Gastrocnemius medialis (tissue), 4 donors: ENCODE measurements at regions not wholly inside any gene's neighbourhood (a gene's known extent, or its start where the extent isn't known, plus 50 kb on each side); places are given as distances from the start of the nearest gene placed in this dataset.

ENCODE experiments used
- POLR2A ChIP-seq, 2 donors: fragments of 450-650 bp; IDR thresholded peaks; one replicate each; pipeline ENCODE4 v1.6.1; 2017; ENCODE audit warnings: antibody characterized with exemption in 2 of 2, mild to moderate bottlenecking in 2 of 2, moderate library complexity in 2 of 2
- TF ChIP-seq, protein P1 (sequence below), 5 experiments: fragments of 450-650 bp in 3 of 5; fragments of 200-600 bp in 2 of 5; sonication (generic) in 2 of 5; IDR thresholded peaks in 4 of 5; conservative IDR thresholded peaks in 1 of 5; 1 replicate in 4 of 5; 2 replicates in 1 of 5; pipeline ENCODE4 v1.5.1; 2016 to 2019; ENCODE audit warnings: antibody characterized with exemption in 5 of 5, mild to moderate bottlenecking in 3 of 5, moderate library complexity in 3 of 5

DNA sequence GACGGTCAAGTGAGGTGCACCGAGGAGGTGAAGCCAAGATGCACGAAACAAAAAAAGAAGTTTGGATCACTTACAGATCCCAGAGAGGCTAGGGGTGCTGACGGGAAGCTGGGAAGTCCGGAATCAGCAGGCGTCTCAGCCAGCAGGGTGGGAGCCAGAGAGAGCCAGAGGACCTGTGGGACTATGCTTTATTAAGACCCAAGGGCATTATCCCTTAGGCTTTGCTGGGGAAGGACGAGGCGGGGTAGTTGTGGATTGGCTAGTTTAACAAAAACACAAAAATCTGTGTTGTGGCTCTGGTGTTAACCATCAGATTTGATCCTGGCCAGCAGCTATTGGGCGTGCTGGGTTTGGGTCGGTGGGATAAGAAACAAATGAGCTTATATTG lies 427.1 kb downstream of the DYNC2H1 start:
- TF ChIP-seq, protein P1, sequence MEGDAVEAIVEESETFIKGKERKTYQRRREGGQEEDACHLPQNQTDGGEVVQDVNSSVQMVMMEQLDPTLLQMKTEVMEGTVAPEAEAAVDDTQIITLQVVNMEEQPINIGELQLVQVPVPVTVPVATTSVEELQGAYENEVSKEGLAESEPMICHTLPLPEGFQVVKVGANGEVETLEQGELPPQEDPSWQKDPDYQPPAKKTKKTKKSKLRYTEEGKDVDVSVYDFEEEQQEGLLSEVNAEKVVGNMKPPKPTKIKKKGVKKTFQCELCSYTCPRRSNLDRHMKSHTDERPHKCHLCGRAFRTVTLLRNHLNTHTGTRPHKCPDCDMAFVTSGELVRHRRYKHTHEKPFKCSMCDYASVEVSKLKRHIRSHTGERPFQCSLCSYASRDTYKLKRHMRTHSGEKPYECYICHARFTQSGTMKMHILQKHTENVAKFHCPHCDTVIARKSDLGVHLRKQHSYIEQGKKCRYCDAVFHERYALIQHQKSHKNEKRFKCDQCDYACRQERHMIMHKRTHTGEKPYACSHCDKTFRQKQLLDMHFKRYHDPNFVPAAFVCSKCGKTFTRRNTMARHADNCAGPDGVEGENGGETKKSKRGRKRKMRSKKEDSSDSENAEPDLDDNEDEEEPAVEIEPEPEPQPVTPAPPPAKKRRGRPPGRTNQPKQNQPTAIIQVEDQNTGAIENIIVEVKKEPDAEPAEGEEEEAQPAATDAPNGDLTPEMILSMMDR (IDR thresholded peaks at IDR 0.05 in 4 of 5, conservative IDR thresholded peaks at IDR 0.05 in 1 of 5): no peak
- no peak for TF ChIP-seq POLR2A (IDR thresholded peaks at IDR 0.05)
